Activated CD8-positive, alpha-beta T cell treated with anti-CD3 and anti-CD28 coated beads for 36 hours (primary cell): ENCODE measurements at regions not wholly inside any gene's neighbourhood (a gene's known extent, or its start where the extent isn't known, plus 50 kb on each side); places are given as distances from the start of the nearest gene placed in this dataset.

Source experiments
- ATAC-seq: fragments of 200-7000 bp; cut with Tn5 transposase; one replicate; pipeline ENCODE4 v1.10.0; 2021; ENCODE audit warnings: mild to moderate bottlenecking, moderate library complexity
- CTCF ChIA-PET: fragments of 350-600 bp; sonication (Branson Sonifier 250); formaldehyde crosslinking; loops from one replicate; lab custom pipeline; 2021; ENCODE audit warnings: antibody characterized with exemption; lab: Charles Lee
- POLR2A ChIA-PET: fragments of 350-600 bp; sonication (Branson Sonifier 250); formaldehyde crosslinking; loops from one replicate; lab custom pipeline; 2021; ENCODE audit warnings: antibody characterized with exemption; lab: Charles Lee
- DNase-seq: peaks from one replicate; pipeline ENCODE4 v3.0.0-alpha.2; 2020
- H3K27ac Mint-ChIP-seq: one replicate; pipeline ENCODE4 v1.8.0; 2021; ENCODE audit warnings: mild to moderate bottlenecking, mixed read lengths
- H3K27me3 Mint-ChIP-seq: one replicate; pipeline ENCODE4 v1.8.0; 2021; ENCODE audit warnings: mixed read lengths
- H3K36me3 Mint-ChIP-seq: one replicate; pipeline ENCODE4 v1.8.0; 2021; ENCODE audit warnings: low read depth, mixed read lengths
- H3K4me1 Mint-ChIP-seq: one replicate; pipeline ENCODE4 v1.8.0; 2021; ENCODE audit warnings: low read depth, mixed read lengths
- H3K4me3 Mint-ChIP-seq: one replicate; pipeline ENCODE4 v1.8.0; 2021; ENCODE audit warnings: mild to moderate bottlenecking, moderate library complexity, mixed read lengths
- H3K9me3 Mint-ChIP-seq: one replicate; pipeline ENCODE4 v1.8.0; 2021; ENCODE audit warnings: mixed read lengths
- CTCF ChIP-seq: fragments of 200-600 bp; IDR thresholded peaks from one replicate; pipeline ENCODE4 v1.8.0; 2022; ENCODE audit warnings: antibody characterized with exemption, mild to moderate bottlenecking
- intact Hi-C: fragments of 100-400 bp; cut with micrococcal nuclease; formaldehyde crosslinking; loops from one replicate; pipeline ENCODE4 v1.10.0; 2022

GRCh38 chr1:82775406-82776000 is 974.8 kb downstream of the ADGRL2 start:
- Mint-ChIP-seq H3K27ac (no peak overlapping the region), H3K9me3 (no peaks in the 10 kb centered on the region), H3K36me3 (no peaks in the 10 kb centered on the region), H3K27me3 (no peaks in the 10 kb centered on the region), H3K4me1 (no peaks in the 10 kb centered on the region), H3K4me3 (no peak overlapping the region)
- CTCF ChIA-PET, result interaction anchor here (0.9 to 1.8 kb wide), 5 partner anchors 8 to 21 kb away, joined by 3 to 10 read pairs (median 4); no protein-coding TSS in a partner anchor
- ATAC-seq, result no peak
- TF ChIP-seq CTCF, result peak; percentile 60
- DNase-seq, result peak; percentile 58
- POLR2A ChIA-PET, result no interaction called here
- intact Hi-C loops, result no loop called here

GRCh38 chr1:82762829-82763532 is 962.2 kb downstream of the ADGRL2 start:
- H3K9me3 Mint-ChIP-seq, result no peaks in the 10 kb centered on the region
- DNase-seq (no peak), ATAC-seq (no peak)
- H3K27me3 Mint-ChIP-seq, result peaks cover 2% of the 10 kb centered on the region
- intact Hi-C loops, result no loop called here
- POLR2A ChIA-PET, result no interaction called here
- no peak for TF ChIP-seq CTCF
- no peaks in the 10 kb centered on the region for H3K4me1 Mint-ChIP-seq
- no peak overlapping the region for H3K27ac Mint-ChIP-seq
- CTCF ChIA-PET, result no interaction called here
- H3K4me3 Mint-ChIP-seq, result no peak overlapping the region
- no peaks in the 10 kb centered on the region for H3K36me3 Mint-ChIP-seq

GRCh38 chr1:82759035-82759434 is 958.3 kb downstream of the ADGRL2 start:
- CTCF ChIA-PET, result no interaction called here
- Mint-ChIP-seq H3K9me3 (no peaks in the 10 kb centered on the region), H3K4me1 (no peaks in the 10 kb centered on the region), H3K36me3 (no peaks in the 10 kb centered on the region), H3K4me3 (no peak overlapping the region), H3K27ac (no peak overlapping the region), H3K27me3 (peaks cover 2% of the 10 kb centered on the region)
- DNase-seq (no peak), ATAC-seq (no peak)
- intact Hi-C loops, result no loop called here
- TF ChIP-seq CTCF, result no peak
- POLR2A ChIA-PET, result no interaction called here

DNA sequence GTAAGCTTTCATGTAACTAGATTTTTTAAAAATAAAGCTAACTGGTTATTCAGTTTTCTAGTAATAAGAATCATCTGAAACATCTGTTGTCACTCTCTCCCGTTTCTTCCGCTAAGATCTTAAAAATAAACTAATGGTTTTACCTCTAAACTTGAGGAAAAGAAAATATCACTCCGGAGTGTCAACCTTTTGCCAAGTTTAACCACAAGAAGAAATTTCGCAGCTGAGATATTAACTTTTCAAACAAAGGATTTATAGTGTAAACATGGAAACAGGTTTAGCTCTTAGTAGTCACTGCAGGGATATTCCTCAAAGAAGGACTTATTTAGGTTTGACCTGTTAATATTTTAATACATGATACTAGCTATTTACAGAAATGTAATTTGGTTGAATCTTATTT is 954.9 kb downstream of the ADGRL2 start:
- intact Hi-C loops, result no loop called here

More for the DNA sequence above, 954.9 kb downstream of the ADGRL2 start:
- peaks cover 2% of the 10 kb centered on the region for H3K27me3 Mint-ChIP-seq
- no peaks in the 10 kb centered on the region for H3K36me3 Mint-ChIP-seq
- ChIA-PET POLR2A (interaction anchor here (0.6 kb wide), 1 partner anchor 1510 kb away, joined by 3 read pairs; no protein-coding TSS in a partner anchor), CTCF (no interaction called here)
- no peak for ATAC-seq
- H3K4me3 Mint-ChIP-seq, result no peak overlapping the region
- TF ChIP-seq CTCF, result no peak
- peaks cover 1% of the 10 kb centered on the region for H3K9me3 Mint-ChIP-seq
- no peak overlapping the region for H3K27ac Mint-ChIP-seq
- no peak for DNase-seq
- no peaks in the 10 kb centered on the region for H3K4me1 Mint-ChIP-seq
